GM19023 (cell line): ENCODE measurements at regions not wholly inside any gene's neighbourhood (a gene's known extent, or its start where the extent isn't known, plus 50 kb on each side); places are given as distances from the start of the nearest gene placed in this dataset.
"Not testable (repeated sequence)": the region's sequence is repeated elsewhere in the genome, so short reads cannot be mapped to it uniquely, and the experiment has no call there.

Source experiments
- ATAC-seq: cut with Tn5 transposase; IDR thresholded peaks from one replicate; pipeline ENCODE4 v1.9.1; 2021; ENCODE audit warnings: mild to moderate bottlenecking, moderate library complexity; ENCODE audit not compliant: unreplicated experiment

- no peak for ATAC-seq
Observed at GRCh38 chrX:40943093-40943641, 142.1 kb upstream of the USP9X start.

GRCh38 chrX:40945361-40945713, 139.9 kb upstream of the USP9X start:
- ATAC-seq, result no peak

- no peak for ATAC-seq
Observed at GRCh38 chrX:40947276-40947675, 138.0 kb upstream of the USP9X start.

- ATAC-seq, result no peak
Observed at GRCh38 chrX:40949071-40949470, 136.2 kb upstream of the USP9X start.

- ATAC-seq, result no peak
Observed at GRCh38 chrX:40950546-40950945, 134.7 kb upstream of the USP9X start.

GRCh38 chrX:40951407-40951806, 133.8 kb upstream of the USP9X start:
- ATAC-seq, result not testable (repeated sequence)

GRCh38 chrX:40952855-40953254, 132.4 kb upstream of the USP9X start:
- no peak for ATAC-seq

- ATAC-seq, result no peak
Observed at GRCh38 chrX:40953369-40953768, 131.9 kb upstream of the USP9X start.

- ATAC-seq, result no peak
Observed at GRCh38 chrX:40960041-40960440, 125.2 kb upstream of the USP9X start.

GRCh38 chrX:40962793-40963407, 122.3 kb upstream of the USP9X start:
- ATAC-seq, result no peak

- no peak for ATAC-seq
Observed at GRCh38 chrX:40964008-40964407, 121.2 kb upstream of the USP9X start.

GRCh38 chrX:40964633-40965586, 120.3 kb upstream of the USP9X start:
- no peak for ATAC-seq

GRCh38 chrX:40966213-40966820, 118.9 kb upstream of the USP9X start:
- ATAC-seq, result no peak

- no peak for ATAC-seq
Observed at GRCh38 chrX:40968180-40968579, 117.1 kb upstream of the USP9X start.

GRCh38 chrX:40971736-40972135, 113.5 kb upstream of the USP9X start:
- ATAC-seq, result no peak

GRCh38 chrX:40973619-40974018, 111.6 kb upstream of the USP9X start:
- ATAC-seq, result no peak

GRCh38 chrX:40975951-40976350, 109.3 kb upstream of the USP9X start:
- no peak for ATAC-seq

GRCh38 chrX:40976981-40977380, 108.3 kb upstream of the USP9X start:
- no peak for ATAC-seq

GRCh38 chrX:40984962-40985361, 100.3 kb upstream of the USP9X start:
- no peak for ATAC-seq

GRCh38 chrX:40987413-40987812, 97.8 kb upstream of the USP9X start:
- ATAC-seq, result no peak

GRCh38 chrX:40988100-40988499, 97.1 kb upstream of the USP9X start:
- no peak for ATAC-seq

GRCh38 chrX:40993395-40993794, 91.8 kb upstream of the USP9X start:
- not testable (repeated sequence) for ATAC-seq
